Immature natural killer cell (primary cell): ENCODE measurements at regions not wholly inside any gene's neighbourhood (a gene's known extent, or its start where the extent isn't known, plus 50 kb on each side); places are given as distances from the start of the nearest gene placed in this dataset.

Source experiments
- DNase-seq, 3 donors: peaks; one replicate each; pipeline ENCODE4 v3.0.0; 2022; ENCODE audit warnings: mixed read lengths in 1 of 3
- H3K27ac Mint-ChIP-seq, 6 donors: one replicate each; pipeline ENCODE4 v1.8.0; 2020; ENCODE audit warnings: mixed read lengths in 6 of 6, mild to moderate bottlenecking in 5 of 6, inconsistent platforms in 4 of 6, moderate library complexity in 3 of 6
- H3K27me3 Mint-ChIP-seq, 3 donors: one replicate each; pipeline ENCODE4 v1.8.0; 2020 to 2021; ENCODE audit warnings: low read depth in 3 of 3, mild to moderate bottlenecking in 3 of 3, mixed read lengths in 3 of 3, moderate library complexity in 3 of 3, inconsistent platforms in 1 of 3
- H3K36me3 Mint-ChIP-seq, 3 donors: one replicate each; pipeline ENCODE4 v1.8.0; 2020; ENCODE audit warnings: mixed read lengths in 3 of 3, inconsistent platforms in 2 of 3, mild to moderate bottlenecking in 2 of 3
- H3K4me1 Mint-ChIP-seq, 2 donors: one replicate each; pipeline ENCODE4 v1.8.0; 2020; ENCODE audit warnings: inconsistent platforms in 2 of 2, mild to moderate bottlenecking in 2 of 2, mixed read lengths in 2 of 2, moderate library complexity in 1 of 2
- H3K4me3 Mint-ChIP-seq, 5 donors: one replicate each; pipeline ENCODE4 v1.8.0; 2020; ENCODE audit warnings: mild to moderate bottlenecking in 5 of 5, mixed read lengths in 5 of 5, inconsistent platforms in 3 of 5, moderate library complexity in 3 of 5
- H3K9me3 Mint-ChIP-seq, 6 donors: one replicate each; pipeline ENCODE4 v1.8.0; 2020; ENCODE audit warnings: mild to moderate bottlenecking in 6 of 6, mixed read lengths in 6 of 6, inconsistent platforms in 4 of 6, moderate library complexity in 3 of 6

DNA sequence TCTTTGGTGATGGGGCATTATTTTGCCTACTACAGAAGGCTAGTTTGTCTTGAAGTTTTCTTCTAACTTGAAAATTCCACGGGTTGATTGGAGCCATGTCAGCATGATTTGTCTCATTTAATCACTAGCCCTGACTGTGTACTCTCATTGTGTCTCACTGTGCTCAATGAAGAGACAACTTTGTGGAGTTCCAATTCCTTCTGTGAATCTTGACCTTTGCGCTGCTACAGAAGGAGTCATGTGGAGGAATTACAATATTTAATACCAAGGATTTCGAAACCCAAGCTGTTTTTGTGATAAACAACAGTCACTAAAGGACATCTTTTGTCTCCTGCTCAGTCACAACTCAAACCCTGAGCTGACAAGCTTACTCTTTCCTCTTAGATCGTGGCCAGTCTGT is 98.6 kb upstream of the ACTBL2 start:
- H3K27ac Mint-ChIP-seq: no peak overlapping the region
- no peaks in the 10 kb centered on the region for H3K4me1 Mint-ChIP-seq
- H3K9me3 Mint-ChIP-seq: peaks cover 0 to 7% (median 3%) of the 10 kb centered on the region in 6 donors
- no peak for DNase-seq
- H3K36me3 Mint-ChIP-seq: no peaks in the 10 kb centered on the region
- peaks cover 0 to 3% (median 2%) of the 10 kb centered on the region in 3 donors for H3K27me3 Mint-ChIP-seq
- no peak overlapping the region for H3K4me3 Mint-ChIP-seq

GRCh38 chr5:57577432-57578175 is 95.0 kb upstream of the ACTBL2 start:
- Mint-ChIP-seq H3K27me3 (peaks cover 2 to 3% (median 2%) of the 10 kb centered on the region in 3 donors), H3K9me3 (peaks cover 0 to 7% (median 2%) of the 10 kb centered on the region in 6 donors), H3K4me1 (no peaks in the 10 kb centered on the region), H3K4me3 (no peak overlapping the region), H3K36me3 (no peaks in the 10 kb centered on the region), H3K27ac (no peak overlapping the region)
- no peak for DNase-seq

- Mint-ChIP-seq H3K27ac (no peak overlapping the region), H3K27me3 (peaks cover 0 to 3% (median 2%) of the 10 kb centered on the region in 3 donors), H3K36me3 (no peaks in the 10 kb centered on the region), H3K4me1 (no peaks in the 10 kb centered on the region), H3K4me3 (no peak overlapping the region), H3K9me3 (peaks cover 0 to 4% (median 2%) of the 10 kb centered on the region in 6 donors)
- no peak for DNase-seq
Measured at GRCh38 chr5:57576317-57576716, 93.7 kb upstream of the ACTBL2 start.

GRCh38 chr5:57575839-57576238 is 93.2 kb upstream of the ACTBL2 start:
- Mint-ChIP-seq H3K9me3 (peaks cover 0 to 3% (median under 1%) of the 10 kb centered on the region in 6 donors), H3K36me3 (no peaks in the 10 kb centered on the region), H3K27ac (no peak overlapping the region), H3K4me1 (no peaks in the 10 kb centered on the region), H3K27me3 (peaks cover 0 to 3% (median 2%) of the 10 kb centered on the region in 3 donors), H3K4me3 (no peak overlapping the region)
- DNase-seq: no peak

DNA sequence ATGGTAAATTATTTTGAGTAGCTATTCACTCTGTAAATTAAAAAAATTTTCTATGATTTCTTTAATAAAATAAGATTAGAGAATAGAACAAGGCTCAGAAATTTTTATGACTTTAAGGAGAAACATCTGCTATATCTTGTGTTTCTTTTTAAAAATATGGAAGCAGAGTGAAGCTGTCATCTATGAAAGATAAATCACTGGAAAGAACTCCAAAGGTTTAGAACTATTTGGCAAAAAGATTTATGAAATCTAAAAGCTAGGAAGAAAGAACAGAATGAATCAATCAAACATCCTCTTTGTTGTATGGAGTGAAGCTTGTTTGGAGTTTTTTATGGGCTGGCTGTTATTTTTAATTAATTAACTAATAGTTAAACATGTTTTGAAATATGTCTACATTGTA is 89.8 kb upstream of the ACTBL2 start:
- Mint-ChIP-seq H3K36me3 (no peaks in the 10 kb centered on the region), H3K4me3 (no peak overlapping the region), H3K4me1 (no peaks in the 10 kb centered on the region), H3K9me3 (peaks cover 0 to 2% (median 0%) of the 10 kb centered on the region in 6 donors), H3K27me3 (peaks cover 0 to 3% (median 0%) of the 10 kb centered on the region in 3 donors), H3K27ac (no peak overlapping the region)
- DNase-seq: no peak

DNA sequence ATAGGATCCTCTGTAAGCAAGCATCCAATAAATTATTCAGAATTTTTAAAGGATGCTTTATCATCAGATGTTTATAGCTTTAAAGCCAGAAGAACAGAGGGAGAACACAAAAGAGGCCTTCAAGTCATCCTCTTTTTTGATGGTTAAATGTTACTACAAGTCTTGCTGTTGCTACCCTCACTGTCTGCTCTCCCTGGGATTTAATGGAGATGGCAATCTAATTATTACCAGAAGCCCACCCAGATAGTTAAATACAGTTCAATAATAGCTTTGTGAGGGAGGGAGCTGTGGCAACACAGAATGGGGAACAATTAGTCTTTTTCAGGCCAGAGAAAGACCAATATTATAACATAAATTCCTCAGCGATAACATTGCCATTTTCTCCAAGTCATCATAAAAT is 87.0 kb upstream of the ACTBL2 start:
- no peak for DNase-seq
- Mint-ChIP-seq H3K36me3 (no peaks in the 10 kb centered on the region), H3K27me3 (peaks cover 0 to 3% (median 2%) of the 10 kb centered on the region in 3 donors), H3K9me3 (peaks cover 0 to 2% (median 0%) of the 10 kb centered on the region in 6 donors), H3K27ac (no peak overlapping the region), H3K4me1 (no peaks in the 10 kb centered on the region), H3K4me3 (no peak overlapping the region)

DNA sequence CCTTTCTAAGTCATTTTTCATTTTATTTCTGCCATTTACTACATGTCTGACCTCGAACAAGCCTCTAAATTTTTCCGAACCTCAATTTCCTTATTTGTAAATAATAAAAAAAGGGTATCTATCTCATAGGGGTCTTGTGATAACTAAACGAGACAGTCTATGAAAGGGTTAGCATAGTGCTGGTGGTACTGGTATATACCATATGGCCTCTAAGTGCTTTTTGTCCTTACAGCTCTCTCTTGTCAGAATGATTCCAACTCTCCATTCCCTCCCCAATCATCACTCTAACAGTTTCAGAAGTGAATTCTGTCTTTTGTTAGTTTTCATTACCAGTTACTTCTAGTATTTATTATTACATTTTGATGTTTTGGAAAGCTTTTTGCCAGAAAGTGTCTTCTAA is 85.5 kb upstream of the ACTBL2 start:
- Mint-ChIP-seq H3K4me1 (no peaks in the 10 kb centered on the region), H3K9me3 (peaks cover 0 to 2% (median 0%) of the 10 kb centered on the region in 6 donors), H3K36me3 (no peaks in the 10 kb centered on the region), H3K27ac (no peak overlapping the region), H3K27me3 (peaks cover 0 to 2% (median 0%) of the 10 kb centered on the region in 3 donors), H3K4me3 (no peak overlapping the region)
- DNase-seq: no peak

DNA sequence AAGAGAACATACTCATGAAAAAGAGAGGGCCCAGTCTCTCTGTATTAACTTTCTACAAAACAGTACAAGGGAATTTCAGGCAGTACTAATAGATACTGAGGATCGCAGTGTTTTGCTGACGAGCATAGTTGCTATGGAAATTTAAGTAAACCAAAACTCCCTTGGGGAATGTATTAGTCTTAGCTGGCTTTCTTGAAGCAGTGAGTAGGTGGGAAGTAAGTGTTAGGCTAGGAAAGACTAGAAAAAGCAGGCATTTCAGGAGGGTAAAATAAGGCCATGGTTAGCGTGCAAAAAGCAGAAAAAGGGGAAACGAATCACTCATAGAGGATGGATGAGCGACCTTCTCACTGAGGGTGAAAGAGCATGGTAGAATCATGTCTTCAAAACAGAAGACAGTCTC is 84.3 kb upstream of the ACTBL2 start:
- Mint-ChIP-seq H3K4me1 (no peaks in the 10 kb centered on the region), H3K9me3 (peaks cover 0 to 4% (median under 1%) of the 10 kb centered on the region in 6 donors), H3K36me3 (no peaks in the 10 kb centered on the region), H3K27me3 (peaks cover 0 to 2% (median 0%) of the 10 kb centered on the region in 3 donors), H3K27ac (no peak overlapping the region), H3K4me3 (no peak overlapping the region)
- DNase-seq: no peak

- no peaks in the 10 kb centered on the region for H3K36me3 Mint-ChIP-seq
- H3K27ac Mint-ChIP-seq: no peak overlapping the region
- H3K9me3 Mint-ChIP-seq: peaks cover 0 to 5% (median under 1%) of the 10 kb centered on the region in 6 donors
- H3K4me3 Mint-ChIP-seq: no peak overlapping the region
- no peaks in the 10 kb centered on the region for H3K4me1 Mint-ChIP-seq
- no peak for DNase-seq
- H3K27me3 Mint-ChIP-seq: peaks cover 0 to 5% (median 0%) of the 10 kb centered on the region in 3 donors
Measured at GRCh38 chr5:57561231-57561842, 78.7 kb upstream of the ACTBL2 start.

DNA sequence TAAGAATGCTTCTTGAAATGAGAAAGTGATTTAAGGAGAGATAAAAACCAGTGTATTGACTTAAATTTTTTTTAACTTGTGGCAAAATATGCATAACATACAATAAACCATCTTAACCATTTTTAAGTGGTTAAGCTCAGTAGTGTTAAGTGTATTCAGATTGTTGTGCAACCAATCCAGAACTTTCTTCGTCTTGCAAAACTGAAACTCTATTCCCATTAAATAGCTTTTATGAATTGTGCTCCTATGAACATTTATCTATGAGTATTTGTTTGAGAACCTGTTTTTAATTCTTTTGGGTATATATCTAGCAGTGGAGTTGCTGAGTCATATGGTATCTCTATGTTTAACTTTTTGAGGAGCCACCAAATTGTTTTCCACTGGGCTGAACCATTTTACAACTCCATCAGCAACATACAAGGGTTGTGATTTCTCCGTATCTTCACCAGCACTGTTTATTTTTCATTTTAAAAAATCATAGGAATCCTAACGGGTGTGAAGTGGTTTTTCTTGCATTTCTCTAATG is 76.6 kb upstream of the ACTBL2 start:
- peaks cover 0 to 9% (median under 1%) of the 10 kb centered on the region in 6 donors for H3K9me3 Mint-ChIP-seq
- no peak overlapping the region for H3K27ac Mint-ChIP-seq
- no peak overlapping the region for H3K4me3 Mint-ChIP-seq
- no peak for DNase-seq
- peaks cover 3 to 6% (median 3%) of the 10 kb centered on the region in 3 donors for H3K27me3 Mint-ChIP-seq
- no peaks in the 10 kb centered on the region for H3K4me1 Mint-ChIP-seq
- H3K36me3 Mint-ChIP-seq: no peaks in the 10 kb centered on the region

DNA sequence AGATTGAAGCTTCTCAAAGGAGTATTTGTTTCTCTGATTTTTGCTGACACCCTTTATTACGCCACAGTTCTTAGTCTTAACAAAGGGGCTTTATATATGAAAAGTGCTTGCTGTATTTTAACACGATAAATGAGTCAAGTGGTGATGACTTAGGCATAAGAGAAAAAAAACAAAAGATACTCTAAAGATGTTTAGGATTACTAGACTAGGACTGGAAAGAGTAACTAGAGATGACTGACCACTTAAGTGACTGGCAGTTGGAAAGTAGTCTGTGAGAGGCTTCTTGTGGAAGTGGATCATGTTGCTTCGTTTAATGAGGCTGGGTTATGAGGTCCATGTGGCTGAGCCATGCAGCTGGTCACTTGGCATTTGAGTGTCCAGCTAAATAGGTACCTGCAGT is 69.4 kb upstream of the ACTBL2 start:
- H3K4me3 Mint-ChIP-seq: no peak overlapping the region
- H3K36me3 Mint-ChIP-seq: no peaks in the 10 kb centered on the region
- peaks cover 2 to 6% (median 6%) of the 10 kb centered on the region in 3 donors for H3K27me3 Mint-ChIP-seq
- no peaks in the 10 kb centered on the region for H3K4me1 Mint-ChIP-seq
- H3K9me3 Mint-ChIP-seq: peaks cover 0 to 6% (median 1%) of the 10 kb centered on the region in 6 donors
- H3K27ac Mint-ChIP-seq: no peak overlapping the region
- DNase-seq: no peak

- H3K9me3 Mint-ChIP-seq: peaks cover 0 to 5% (median 1%) of the 10 kb centered on the region in 6 donors
- no peaks in the 10 kb centered on the region for H3K36me3 Mint-ChIP-seq
- H3K27me3 Mint-ChIP-seq: peaks cover 2 to 6% (median 6%) of the 10 kb centered on the region in 3 donors
- DNase-seq: no peak
- no peaks in the 10 kb centered on the region for H3K4me1 Mint-ChIP-seq
- H3K4me3 Mint-ChIP-seq: no peak overlapping the region
- H3K27ac Mint-ChIP-seq: no peak overlapping the region
Measured at GRCh38 chr5:57551251-57551650, 68.6 kb upstream of the ACTBL2 start.

- Mint-ChIP-seq H3K4me1 (no peaks in the 10 kb centered on the region), H3K36me3 (no peaks in the 10 kb centered on the region), H3K4me3 (no peak overlapping the region), H3K9me3 (peaks cover 0 to 5% (median 1%) of the 10 kb centered on the region in 6 donors), H3K27me3 (peaks cover 2 to 4% (median 3%) of the 10 kb centered on the region in 3 donors), H3K27ac (no peak overlapping the region)
- DNase-seq: no peak
Measured at GRCh38 chr5:57550132-57550531, 67.5 kb upstream of the ACTBL2 start.

- Mint-ChIP-seq H3K9me3 (peaks cover 0 to 5% (median 1%) of the 10 kb centered on the region in 6 donors), H3K4me3 (no peak overlapping the region), H3K27me3 (peaks cover 0 to 4% (median 2%) of the 10 kb centered on the region in 3 donors), H3K27ac (no peak overlapping the region), H3K36me3 (no peaks in the 10 kb centered on the region), H3K4me1 (no peaks in the 10 kb centered on the region)
- no peak for DNase-seq
Measured at GRCh38 chr5:57549566-57549965, 67.0 kb upstream of the ACTBL2 start.
